IPS-20b (cell line): ENCODE measurements at regions not wholly inside any gene's neighbourhood (a gene's known extent, or its start where the extent isn't known, plus 50 kb on each side); places are given as distances from the start of the nearest gene placed in this dataset.

ENCODE experiments used
- H3K27ac ChIP-seq: one replicate; pipeline ENCODE4 v1.5.1; 2013; ENCODE audit warnings: low read length
- H3K27me3 ChIP-seq: 2 replicates; pipeline ENCODE4 v1.6.1; 2013; ENCODE audit warnings: mild to moderate bottlenecking, low read length, inconsistent platforms; ENCODE audit not compliant: insufficient read depth
- H3K36me3 ChIP-seq: 2 replicates; pipeline ENCODE4 v1.6.1; 2013; ENCODE audit warnings: low read depth, mild to moderate bottlenecking, inconsistent platforms, low read length, moderate library complexity; ENCODE audit not compliant: insufficient read depth
- H3K4me1 ChIP-seq: 2 replicates; pipeline ENCODE4 v1.6.1; 2013; ENCODE audit warnings: mild to moderate bottlenecking, control low read depth, inconsistent platforms, low read length, moderate library complexity; ENCODE audit not compliant: insufficient read depth
- H3K4me3 ChIP-seq: 2 replicates; pipeline ENCODE4 v1.5.1; 2013; ENCODE audit warnings: mild to moderate bottlenecking, low read length, inconsistent platforms
- H3K9ac ChIP-seq: 2 replicates; pipeline ENCODE4 v1.6.1; 2013; ENCODE audit warnings: low read depth, mild to moderate bottlenecking, inconsistent platforms, low read length, moderate library complexity
- H3K9me3 ChIP-seq: 2 replicates; pipeline ENCODE4 v1.6.1; 2013; ENCODE audit warnings: mild to moderate bottlenecking, low read depth, low read length, inconsistent platforms; ENCODE audit not compliant: insufficient read depth

GRCh38 chr13:56869671-56870070 lies 271.0 kb upstream of the PRR20A start:
- no peak overlapping the region for H3K4me3 ChIP-seq
- no peaks in the 10 kb centered on the region for H3K4me1 ChIP-seq
- no peaks in the 10 kb centered on the region for H3K27me3 ChIP-seq
- H3K9me3 ChIP-seq: no peaks in the 10 kb centered on the region
- no peak overlapping the region for H3K27ac ChIP-seq
- no peaks in the 10 kb centered on the region for H3K36me3 ChIP-seq
- H3K9ac ChIP-seq: no peak overlapping the region

- no peaks in the 10 kb centered on the region for H3K4me1 ChIP-seq
- no peaks in the 10 kb centered on the region for H3K36me3 ChIP-seq
- H3K27me3 ChIP-seq: no peaks in the 10 kb centered on the region
- no peak overlapping the region for H3K9ac ChIP-seq
- H3K4me3 ChIP-seq: no peak overlapping the region
- H3K9me3 ChIP-seq: no peaks in the 10 kb centered on the region
- H3K27ac ChIP-seq: no peak overlapping the region
These were observed 254.3 kb upstream of the PRR20A start for GRCh38 chr13:56886398-56886797.

DNA sequence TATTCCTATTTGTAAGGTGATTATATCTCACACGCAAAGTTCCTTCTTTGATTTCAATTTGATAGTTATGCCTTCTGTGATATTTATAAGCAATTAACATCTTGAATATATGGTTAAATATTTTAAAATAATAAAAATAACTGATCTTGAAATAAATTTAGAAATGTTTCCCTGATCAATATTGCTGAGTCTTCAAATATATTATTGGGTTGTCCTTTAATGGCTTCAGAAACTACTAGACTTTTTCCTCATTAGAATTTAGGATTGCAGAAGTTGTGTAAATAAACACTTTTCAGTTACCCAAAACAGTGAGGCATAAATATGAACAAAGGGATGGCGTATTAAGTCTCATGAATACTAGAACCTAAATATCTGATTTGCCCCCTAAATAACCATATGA lies 252.3 kb upstream of the PRR20A start:
- Histone ChIP-seq H3K27ac (no peak overlapping the region), H3K9me3 (no peaks in the 10 kb centered on the region), H3K4me1 (no peaks in the 10 kb centered on the region), H3K36me3 (no peaks in the 10 kb centered on the region), H3K27me3 (no peaks in the 10 kb centered on the region), H3K9ac (no peak overlapping the region), H3K4me3 (no peak overlapping the region)

DNA sequence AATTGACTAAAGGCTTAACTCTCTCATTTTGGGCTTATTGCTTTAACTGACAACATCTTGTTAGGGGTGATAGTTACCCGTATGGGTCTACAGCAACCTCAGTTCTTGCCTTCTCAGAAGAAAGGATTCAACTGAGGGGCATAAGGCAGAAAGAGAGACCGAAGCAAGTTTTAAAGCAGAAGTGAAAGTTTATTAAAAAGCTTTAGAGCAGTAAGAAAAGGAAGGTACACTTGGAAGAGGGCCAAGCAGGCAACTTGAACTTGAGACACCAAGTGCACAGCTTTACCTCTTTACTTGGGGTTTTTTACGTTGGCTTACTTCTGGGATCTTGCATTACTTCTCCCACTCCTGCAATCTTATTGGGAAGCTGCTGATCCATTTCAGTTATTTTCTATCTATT lies 246.9 kb upstream of the PRR20A start:
- no peaks in the 10 kb centered on the region for H3K4me1 ChIP-seq
- no peak overlapping the region for H3K4me3 ChIP-seq
- no peaks in the 10 kb centered on the region for H3K9me3 ChIP-seq
- H3K9ac ChIP-seq: no peak overlapping the region
- no peak overlapping the region for H3K27ac ChIP-seq
- H3K27me3 ChIP-seq: no peaks in the 10 kb centered on the region
- no peaks in the 10 kb centered on the region for H3K36me3 ChIP-seq

- no peaks in the 10 kb centered on the region for H3K36me3 ChIP-seq
- no peak overlapping the region for H3K4me3 ChIP-seq
- H3K9me3 ChIP-seq: no peaks in the 10 kb centered on the region
- no peak overlapping the region for H3K27ac ChIP-seq
- no peaks in the 10 kb centered on the region for H3K27me3 ChIP-seq
- no peaks in the 10 kb centered on the region for H3K4me1 ChIP-seq
- no peak overlapping the region for H3K9ac ChIP-seq
These were observed 240.0 kb upstream of the PRR20A start for GRCh38 chr13:56900549-56901279.

- H3K9ac ChIP-seq: no peak overlapping the region
- H3K9me3 ChIP-seq: no peaks in the 10 kb centered on the region
- no peaks in the 10 kb centered on the region for H3K36me3 ChIP-seq
- no peaks in the 10 kb centered on the region for H3K27me3 ChIP-seq
- H3K4me3 ChIP-seq: no peak overlapping the region
- H3K4me1 ChIP-seq: no peaks in the 10 kb centered on the region
- H3K27ac ChIP-seq: no peak overlapping the region
These were observed 238.4 kb upstream of the PRR20A start for GRCh38 chr13:56902276-56902675.

DNA sequence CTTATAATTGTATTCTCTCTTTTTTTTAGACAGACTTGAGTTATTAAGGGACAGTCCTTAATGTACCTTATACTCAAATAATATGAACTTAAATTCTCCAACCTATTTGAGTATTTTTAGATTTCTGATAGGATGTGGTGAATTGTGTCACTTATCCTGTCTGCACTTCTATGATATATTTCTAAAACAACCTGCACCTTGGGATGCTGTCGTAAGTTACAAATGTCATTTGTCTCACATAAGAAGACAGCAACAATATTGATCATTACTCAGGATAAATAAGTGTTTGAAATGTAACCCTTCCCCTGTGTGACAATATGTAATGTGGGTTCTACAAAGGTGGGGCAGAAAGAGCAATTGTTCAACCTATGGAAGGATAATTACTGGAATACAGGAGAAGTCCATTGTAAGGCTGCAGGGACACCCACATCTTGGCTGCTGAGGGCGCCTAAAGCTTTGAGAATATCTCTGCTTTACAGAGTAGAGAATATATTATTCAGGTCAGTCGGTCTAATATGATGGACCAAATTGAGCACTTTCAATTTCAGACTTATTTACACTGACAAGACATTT lies 236.9 kb upstream of the PRR20A start:
- Histone ChIP-seq H3K27ac (no peak overlapping the region), H3K9me3 (no peaks in the 10 kb centered on the region), H3K27me3 (no peaks in the 10 kb centered on the region), H3K36me3 (no peaks in the 10 kb centered on the region), H3K9ac (no peak overlapping the region), H3K4me3 (no peak overlapping the region), H3K4me1 (no peaks in the 10 kb centered on the region; the same call in 1 of the 2 replicates)

DNA sequence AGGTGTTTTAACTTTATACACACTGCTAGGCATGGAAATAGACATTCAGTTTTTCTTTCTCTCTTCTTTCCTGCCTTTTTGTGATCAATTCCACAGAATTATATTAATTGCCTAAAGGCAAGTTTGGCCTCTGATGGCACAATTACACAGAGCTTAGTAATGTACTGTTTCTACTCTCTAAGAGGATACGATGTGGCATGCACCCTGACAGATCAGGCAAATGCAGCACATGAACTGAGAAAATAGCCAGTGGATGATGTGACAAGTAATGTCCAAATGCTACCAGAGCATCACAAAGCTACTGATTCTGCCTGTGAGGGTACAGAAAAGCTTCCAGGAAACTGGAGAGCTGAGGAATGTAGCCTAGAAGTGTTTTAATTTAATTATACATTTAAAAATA lies 233.8 kb upstream of the PRR20A start:
- Histone ChIP-seq H3K27ac (no peak overlapping the region), H3K9ac (no peak overlapping the region), H3K27me3 (no peaks in the 10 kb centered on the region), H3K4me3 (no peak overlapping the region), H3K36me3 (no peaks in the 10 kb centered on the region), H3K4me1 (no peaks in the 10 kb centered on the region; the same call in 1 of the 2 replicates), H3K9me3 (peaks cover 3% of the 10 kb centered on the region; the same call in 1 of the 2 replicates)

- Histone ChIP-seq H3K9me3 (peaks cover 3% of the 10 kb centered on the region; the same call in 1 of the 2 replicates), H3K4me3 (no peak overlapping the region), H3K27me3 (no peaks in the 10 kb centered on the region), H3K27ac (no peak overlapping the region), H3K4me1 (no peaks in the 10 kb centered on the region; the same call in 1 of the 2 replicates), H3K36me3 (no peaks in the 10 kb centered on the region), H3K9ac (no peak overlapping the region)
These were observed 233.0 kb upstream of the PRR20A start for GRCh38 chr13:56907766-56908165.

GRCh38 chr13:56909896-56910600 lies 230.7 kb upstream of the PRR20A start:
- Histone ChIP-seq H3K27me3 (no peaks in the 10 kb centered on the region), H3K36me3 (no peaks in the 10 kb centered on the region), H3K27ac (no peak overlapping the region), H3K4me1 (no peaks in the 10 kb centered on the region; the same call in 1 of the 2 replicates), H3K9me3 (peaks cover 3% of the 10 kb centered on the region; the same call in 1 of the 2 replicates), H3K4me3 (no peak overlapping the region), H3K9ac (no peak overlapping the region)

DNA sequence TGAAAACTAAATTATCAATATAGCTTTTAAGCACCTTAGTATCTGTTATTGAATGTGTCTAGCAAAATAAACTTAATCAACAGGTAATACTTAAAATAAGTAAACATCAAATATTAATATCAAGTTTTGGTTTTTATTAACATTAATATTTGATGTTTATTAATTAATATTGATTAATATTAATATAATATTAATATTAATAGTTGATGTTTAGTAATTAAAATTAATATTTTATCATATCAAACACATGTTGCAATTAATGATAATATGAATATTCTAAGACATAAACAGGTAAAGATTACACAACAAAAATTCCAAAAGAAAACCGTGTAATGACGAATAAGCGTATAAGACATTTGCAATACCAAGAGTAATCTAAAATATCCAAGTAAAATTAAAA lies 222.8 kb upstream of the PRR20A start:
- Histone ChIP-seq H3K27me3 (no peaks in the 10 kb centered on the region), H3K9me3 (no peaks in the 10 kb centered on the region), H3K4me1 (peaks cover 5% of the 10 kb centered on the region; the same call in 1 of the 2 replicates), H3K9ac (no peak overlapping the region), H3K27ac (no peak overlapping the region), H3K36me3 (no peaks in the 10 kb centered on the region), H3K4me3 (no peak overlapping the region)
